ENCODE measurements at regions not wholly inside any gene's neighbourhood (a gene's known extent, or its start where the extent isn't known, plus 50 kb on each side); places are given as distances from the start of the nearest gene placed in this dataset.

DNA sequence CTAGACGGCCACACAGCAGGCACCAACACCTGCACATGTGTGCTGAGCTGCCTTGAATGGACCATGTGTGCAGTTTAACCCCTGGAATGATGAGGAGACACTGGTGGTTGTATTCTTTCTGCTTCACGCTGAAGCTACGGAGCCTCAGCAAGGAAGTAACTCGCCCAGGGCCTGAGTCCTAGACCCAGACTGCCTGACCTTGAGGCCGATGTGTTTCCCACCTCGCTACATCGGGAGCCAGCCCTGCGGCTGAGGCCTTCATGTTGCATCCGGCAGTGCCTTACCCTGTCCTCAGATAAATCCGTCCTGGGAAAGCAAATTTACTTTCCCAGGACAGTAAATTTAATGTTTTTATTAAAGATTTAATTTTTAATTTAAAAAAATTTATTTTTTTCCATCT lies 110.0 kb upstream of the MTHFD1L start:
- TF ChIP-seq, protein P1, sequence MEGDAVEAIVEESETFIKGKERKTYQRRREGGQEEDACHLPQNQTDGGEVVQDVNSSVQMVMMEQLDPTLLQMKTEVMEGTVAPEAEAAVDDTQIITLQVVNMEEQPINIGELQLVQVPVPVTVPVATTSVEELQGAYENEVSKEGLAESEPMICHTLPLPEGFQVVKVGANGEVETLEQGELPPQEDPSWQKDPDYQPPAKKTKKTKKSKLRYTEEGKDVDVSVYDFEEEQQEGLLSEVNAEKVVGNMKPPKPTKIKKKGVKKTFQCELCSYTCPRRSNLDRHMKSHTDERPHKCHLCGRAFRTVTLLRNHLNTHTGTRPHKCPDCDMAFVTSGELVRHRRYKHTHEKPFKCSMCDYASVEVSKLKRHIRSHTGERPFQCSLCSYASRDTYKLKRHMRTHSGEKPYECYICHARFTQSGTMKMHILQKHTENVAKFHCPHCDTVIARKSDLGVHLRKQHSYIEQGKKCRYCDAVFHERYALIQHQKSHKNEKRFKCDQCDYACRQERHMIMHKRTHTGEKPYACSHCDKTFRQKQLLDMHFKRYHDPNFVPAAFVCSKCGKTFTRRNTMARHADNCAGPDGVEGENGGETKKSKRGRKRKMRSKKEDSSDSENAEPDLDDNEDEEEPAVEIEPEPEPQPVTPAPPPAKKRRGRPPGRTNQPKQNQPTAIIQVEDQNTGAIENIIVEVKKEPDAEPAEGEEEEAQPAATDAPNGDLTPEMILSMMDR (IDR thresholded peaks at IDR 0.05; ENCODE audit: insufficient read depth, low read depth, low read length) = no peak
- no peak for TF ChIP-seq EZH2 (IDR thresholded peaks at IDR 0.05; ENCODE audit: insufficient read depth, low read length)
